Activated effector memory CD4-positive, alpha-beta T cell treated with anti-CD3 and anti-CD28 coated beads, Interleukin-2, amount 50 U/mL, for 16 hours (primary cell): ENCODE measurements at regions not wholly inside any gene's neighbourhood (a gene's known extent, or its start where the extent isn't known, plus 50 kb on each side); places are given as distances from the start of the nearest gene placed in this dataset.

Experiments used
- DNase-seq: peaks from one replicate; pipeline ENCODE4 v3.0.0-alpha.2; 2020

- DNase-seq, result no peak
Measured at GRCh38 chr2:120941571-120942120, 206.0 kb downstream of the GLI2 start.

DNA sequence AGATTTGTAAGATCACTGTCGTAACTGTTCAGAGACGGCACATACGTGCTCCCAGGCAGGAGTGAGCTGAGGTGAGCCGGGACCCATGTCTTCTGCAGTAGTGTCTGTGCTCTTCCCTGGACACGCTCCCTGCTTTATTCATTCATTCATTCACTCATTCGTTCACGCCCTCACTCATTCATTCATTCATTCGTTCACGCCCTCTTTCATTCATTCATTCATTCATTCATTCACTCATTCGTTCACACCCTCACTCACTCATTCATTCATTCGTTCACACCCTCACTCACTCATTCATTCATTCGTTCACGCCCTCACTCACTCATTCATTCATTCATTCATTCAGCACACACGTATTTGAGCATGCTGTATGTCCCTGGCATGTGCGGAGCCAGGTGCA lies 207.0 kb downstream of the GLI2 start:
- no peak for DNase-seq

- DNase-seq, result no peak
Measured at GRCh38 chr2:120943403-120944034, 207.9 kb downstream of the GLI2 start.

GRCh38 chr2:120944575-120944974 lies 208.9 kb downstream of the GLI2 start:
- no peak for DNase-seq

GRCh38 chr2:120945091-120945490 lies 209.4 kb downstream of the GLI2 start:
- DNase-seq, result no peak

GRCh38 chr2:120945832-120946499 lies 210.3 kb downstream of the GLI2 start:
- no peak for DNase-seq

- no peak for DNase-seq
Measured at GRCh38 chr2:120947327-120947726, 211.7 kb downstream of the GLI2 start.

DNA sequence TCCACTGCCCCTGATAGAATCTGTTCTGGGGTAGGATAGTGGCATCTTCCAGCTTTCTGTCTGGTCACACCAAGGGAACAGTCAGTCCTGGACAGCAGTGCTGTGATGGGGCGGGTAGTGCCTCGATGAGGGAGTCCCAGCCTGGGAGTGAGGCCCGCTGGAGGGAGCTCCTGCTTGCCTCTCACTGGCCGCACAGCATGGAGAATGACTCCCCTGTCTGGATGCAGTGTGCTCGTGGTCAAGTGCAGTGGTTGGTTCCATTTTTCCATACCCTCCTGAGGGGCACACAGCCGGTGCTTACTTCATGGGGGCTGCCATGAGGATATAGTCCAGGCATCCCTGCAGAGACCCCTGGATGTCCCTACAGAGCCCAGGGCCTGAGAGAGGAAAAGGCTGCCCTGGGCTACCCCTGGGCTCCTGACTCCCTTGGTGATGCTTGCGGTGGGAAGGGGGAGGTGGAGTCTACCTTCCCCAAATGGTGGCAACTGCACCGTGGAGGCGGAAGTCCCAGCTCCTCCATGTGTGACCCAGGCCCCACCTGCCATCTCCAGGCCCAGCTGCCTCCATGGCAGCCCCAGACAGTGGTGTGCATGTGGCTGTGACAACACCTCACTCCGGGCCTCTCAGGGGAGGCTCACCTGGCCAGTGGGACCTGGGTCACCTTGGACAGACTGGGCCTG lies 212.5 kb downstream of the GLI2 start:
- no peak for DNase-seq

DNA sequence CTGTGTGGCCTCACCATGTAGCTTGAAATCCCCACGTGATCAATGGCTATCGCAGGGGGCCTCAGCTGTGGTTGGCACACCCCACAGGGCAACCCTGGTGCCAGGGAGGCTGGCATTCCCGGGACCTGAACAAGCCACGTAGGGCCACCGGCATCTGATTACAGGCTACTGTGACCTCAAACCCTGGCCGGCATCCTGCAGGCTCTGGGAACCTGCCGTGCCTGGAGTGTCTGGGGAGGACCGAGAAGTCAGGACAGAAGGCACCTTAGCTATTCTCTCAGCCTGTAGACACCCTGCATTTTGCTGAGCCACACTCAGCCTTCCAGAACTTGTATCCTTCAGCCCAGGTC lies 213.0 kb downstream of the GLI2 start:
- no peak for DNase-seq

DNA sequence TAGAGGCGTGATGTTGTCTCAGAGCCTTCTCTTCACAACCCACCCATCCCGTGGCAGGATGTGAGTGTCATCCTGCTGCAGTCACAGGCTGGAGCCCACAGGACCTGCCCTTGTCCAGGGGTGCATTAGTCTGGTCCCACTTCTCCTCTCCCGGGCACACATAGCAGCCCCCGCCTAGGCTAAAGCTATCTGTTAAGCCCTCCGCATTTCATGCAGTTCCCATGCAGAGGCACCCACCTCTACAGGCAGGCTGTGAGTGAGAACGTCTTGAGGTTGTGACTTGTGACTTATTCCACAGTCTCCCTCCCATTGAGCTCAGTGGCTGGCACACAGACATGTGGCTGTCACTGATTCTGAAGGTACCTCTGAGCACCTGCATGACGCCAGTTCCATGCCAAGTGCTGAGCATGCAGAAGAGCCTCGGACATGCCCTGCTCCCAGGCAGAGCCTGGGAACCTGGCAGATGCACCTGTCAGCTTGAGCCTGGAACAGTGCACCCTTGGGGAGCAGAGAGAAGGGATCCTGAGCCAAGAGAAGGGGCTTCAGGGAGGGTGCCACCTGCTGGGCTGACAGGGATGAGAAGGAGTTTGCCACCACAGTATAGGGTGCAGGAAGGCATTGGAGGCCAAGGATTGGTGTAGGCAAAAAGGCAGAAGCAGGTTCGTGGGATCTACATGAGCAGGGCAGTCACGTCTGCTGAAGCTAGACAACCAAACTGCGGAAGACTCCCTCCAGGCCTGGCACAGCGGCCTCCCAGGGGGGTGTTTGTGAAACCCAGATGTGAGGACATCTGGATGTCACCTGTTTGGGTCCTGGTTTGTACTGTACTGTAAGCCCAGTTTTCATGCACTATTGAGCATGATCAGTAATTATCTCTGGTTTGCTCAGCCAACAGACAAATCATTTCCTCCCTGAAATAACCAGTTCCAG lies 213.6 kb downstream of the GLI2 start:
- no peak for DNase-seq

GRCh38 chr2:120949957-120950590 lies 214.4 kb downstream of the GLI2 start:
- DNase-seq, result no peak

GRCh38 chr2:120951693-120952092 lies 216.0 kb downstream of the GLI2 start:
- DNase-seq, result no peak

GRCh38 chr2:120952318-120952717 lies 216.7 kb downstream of the GLI2 start:
- DNase-seq, result no peak

- DNase-seq, result no peak
Measured at GRCh38 chr2:120953066-120953756, 217.5 kb downstream of the GLI2 start.

GRCh38 chr2:120953843-120954584 lies 218.3 kb downstream of the GLI2 start:
- DNase-seq, result no peak

DNA sequence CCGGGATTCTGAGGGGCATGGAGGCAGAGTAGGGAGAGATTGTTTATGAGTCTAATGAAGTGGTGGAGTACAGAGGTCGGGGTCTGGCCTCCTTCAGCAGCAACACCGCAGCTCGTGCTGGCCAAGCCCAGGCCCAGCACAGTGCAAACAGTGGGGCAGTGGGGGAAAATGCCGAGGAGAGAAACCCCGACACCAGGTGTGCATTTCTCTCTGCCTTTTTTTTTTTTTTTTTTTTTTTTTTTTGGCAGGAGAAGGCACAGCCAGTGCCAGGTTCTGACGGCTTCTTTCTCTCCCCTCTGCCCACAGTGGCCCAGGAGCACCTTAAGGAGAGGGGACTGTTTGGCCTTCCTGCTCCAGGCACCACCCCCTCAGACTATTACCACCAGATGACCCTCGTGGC lies 219.3 kb downstream of the GLI2 start:
- DNase-seq, result no peak

DNA sequence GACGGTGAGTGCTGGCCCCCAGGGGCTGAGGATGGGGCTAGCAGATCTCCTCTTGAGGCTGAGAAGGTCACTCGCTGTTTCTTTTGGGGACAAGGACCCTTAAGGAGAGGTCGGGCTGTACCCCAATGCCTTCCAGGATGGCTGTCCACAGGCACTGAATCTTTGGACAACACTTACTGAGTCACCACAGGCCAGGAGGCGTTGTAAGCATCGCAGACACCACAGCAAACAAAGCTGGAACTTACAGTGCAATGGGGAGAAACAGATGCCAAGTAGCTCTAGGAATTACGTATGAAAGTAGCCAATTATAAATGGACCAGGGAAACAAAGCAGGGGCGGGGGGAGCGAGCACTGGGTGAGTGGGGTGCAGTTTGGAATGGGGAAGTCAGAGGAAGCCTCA lies 219.8 kb downstream of the GLI2 start:
- DNase-seq, result no peak

GRCh38 chr2:120956486-120957156 lies 221.0 kb downstream of the GLI2 start:
- DNase-seq, result no peak

DNA sequence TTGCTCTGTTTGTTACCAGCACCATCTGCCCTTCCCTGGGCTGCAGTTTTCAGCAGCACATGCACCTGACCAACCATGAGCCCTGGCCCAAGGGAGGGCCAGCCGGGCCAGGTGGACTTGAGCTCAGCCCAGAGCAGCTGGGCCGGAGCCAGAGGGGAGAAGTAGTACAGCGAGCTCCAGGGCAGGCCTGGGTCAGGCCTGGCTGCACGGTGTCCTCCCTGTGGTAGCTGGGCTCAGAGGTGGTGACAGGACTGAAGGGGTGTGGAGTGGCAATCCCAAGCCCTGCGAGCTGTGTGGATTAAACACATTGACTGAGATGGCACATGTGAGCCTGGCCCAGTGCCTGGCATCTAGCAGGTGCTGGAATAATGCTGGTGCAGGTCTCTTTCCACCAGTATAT lies 222.2 kb downstream of the GLI2 start:
- DNase-seq, result no peak

- DNase-seq, result no peak
Measured at GRCh38 chr2:120958623-120959366, 223.1 kb downstream of the GLI2 start.
